AG04449 (cell line): ENCODE measurements at regions not wholly inside any gene's neighbourhood (a gene's known extent, or its start where the extent isn't known, plus 50 kb on each side); places are given as distances from the start of the nearest gene placed in this dataset.

Experiments
- CTCF ChIA-PET: fragments of 350-600 bp; formaldehyde crosslinking; extraction: SDS; loops from one replicate; lab custom pipeline; 2021; ENCODE audit warnings: antibody characterized with exemption; lab: Yijun Ruan, JAX
- POLR2A ChIA-PET: fragments of 400-600, 350-600 bp; formaldehyde crosslinking; extraction: SDS; loops from one replicate; lab custom pipeline; 2020; ENCODE audit warnings: antibody characterized with exemption, inconsistent platforms; lab: Yijun Ruan, JAX
- DNase-seq: peaks from one replicate; pipeline ENCODE4 v3.0.0-alpha.2; 2010; ENCODE audit warnings: low read depth, low spot score
- H3K4me3 ChIP-seq: 2 replicates; pipeline ENCODE4 v1.5.1; 2011; ENCODE audit warnings: low read depth, mild to moderate bottlenecking, control low read depth, low read length
- CTCF ChIP-seq: IDR thresholded peaks from one replicate; pipeline ENCODE4 v1.5.1; 2011; ENCODE audit warnings: mild to moderate bottlenecking, moderate library complexity, low read length, control low read depth, inconsistent platforms; ENCODE audit not compliant: insufficient read depth; ENCODE audit errors: missing control alignments

GRCh38 chr2:104438481-104438880, 415.4 kb upstream of the POU3F3 start:
- no peak for TF ChIP-seq CTCF
- ChIA-PET POLR2A (no interaction called here), CTCF (no interaction called here)
- DNase-seq, result no peak
- H3K4me3 ChIP-seq, result no peak overlapping the region

GRCh38 chr2:104443145-104443544, 410.8 kb upstream of the POU3F3 start:
- H3K4me3 ChIP-seq, result no peak overlapping the region
- no peak for TF ChIP-seq CTCF
- ChIA-PET CTCF (no interaction called here), POLR2A (no interaction called here)
- DNase-seq, result no peak

- DNase-seq, result no peak
- TF ChIP-seq CTCF, result no peak
- ChIA-PET CTCF (no interaction called here), POLR2A (no interaction called here)
- H3K4me3 ChIP-seq, result no peak overlapping the region
These were observed 409.5 kb upstream of the POU3F3 start for GRCh38 chr2:104444392-104444791.

GRCh38 chr2:104444889-104445288, 409.0 kb upstream of the POU3F3 start:
- no peak for DNase-seq
- H3K4me3 ChIP-seq, result no peak overlapping the region
- ChIA-PET POLR2A (no interaction called here), CTCF (no interaction called here)
- no peak for TF ChIP-seq CTCF

- no peak overlapping the region for H3K4me3 ChIP-seq
- ChIA-PET POLR2A (no interaction called here), CTCF (no interaction called here)
- no peak for TF ChIP-seq CTCF
- DNase-seq, result no peak
These were observed 406.0 kb upstream of the POU3F3 start for GRCh38 chr2:104447831-104448434.

- ChIA-PET CTCF (no interaction called here), POLR2A (no interaction called here)
- no peak overlapping the region for H3K4me3 ChIP-seq
- DNase-seq, result no peak
- no peak for TF ChIP-seq CTCF
These were observed 405.1 kb upstream of the POU3F3 start for GRCh38 chr2:104448661-104449440.
